Neural cell (in vitro differentiated cells): ENCODE measurements at regions not wholly inside any gene's neighbourhood (a gene's known extent, or its start where the extent isn't known, plus 50 kb on each side); places are given as distances from the start of the nearest gene placed in this dataset.

Experiments
- H2AFZ ChIP-seq: fragments of 200-600, 300-800 bp; sonication (generic), shearing (Covaris generic); 2 replicates; pipeline ENCODE4 v1.6.0; 2014; ENCODE audit warnings: low read depth, mild to moderate bottlenecking, antibody characterized with exemption, low read length, moderate library complexity
- H3F3A ChIP-seq: fragments of 200-600 bp; shearing (Covaris generic); 2 replicates; pipeline ENCODE4 v1.6.1; 2016; ENCODE audit warnings: mild to moderate bottlenecking, moderate library complexity, mixed read lengths, antibody characterized with exemption, low read length; ENCODE audit not compliant: insufficient read depth, poor library complexity, severe bottlenecking
- H3K27ac ChIP-seq: fragments of 200-600, 300-800 bp; sonication (generic), shearing (Covaris generic); 2 replicates; pipeline ENCODE4 v1.5.1; 2014; ENCODE audit warnings: mild to moderate bottlenecking, low read length, moderate library complexity
- H3K27me3 ChIP-seq: fragments of 300-800, 200-600 bp; sonication (generic), shearing (Covaris generic); 2 replicates; pipeline ENCODE4 v1.6.0; 2014; ENCODE audit warnings: mild to moderate bottlenecking, low read depth, low read length, moderate library complexity; ENCODE audit not compliant: insufficient read depth
- H3K36me3 ChIP-seq: fragments of 300-800, 200-600 bp; sonication (generic), shearing (Covaris generic); 2 replicates; pipeline ENCODE4 v1.5.1; 2014; ENCODE audit warnings: mild to moderate bottlenecking, antibody characterized with exemption, low read length, moderate library complexity; ENCODE audit not compliant: insufficient read depth
- H3K4me2 ChIP-seq: fragments of 300-800, 200-600 bp; sonication (generic), shearing (Covaris generic); 2 replicates; pipeline ENCODE4 v1.6.0; 2014; ENCODE audit warnings: mild to moderate bottlenecking, low read length
- H3K4me3 ChIP-seq: fragments of 300-800, 200-600 bp; sonication (generic), shearing (Covaris generic); 2 replicates; pipeline ENCODE4 v1.5.1; 2014; ENCODE audit warnings: mild to moderate bottlenecking, low read length, moderate library complexity
- H3K79me2 ChIP-seq: fragments of 200-600 bp; shearing (Covaris generic); replicated peaks from 2 replicates; pipeline ENCODE4 v1.6.0; 2014; ENCODE audit warnings: mild to moderate bottlenecking, low read length, moderate library complexity; ENCODE audit not compliant: insufficient read depth
- H3K9ac ChIP-seq: fragments of 300-800, 200-600 bp; sonication (generic), shearing (Covaris generic); 2 replicates; pipeline ENCODE4 v1.6.1; 2016; ENCODE audit warnings: mild to moderate bottlenecking, low read length, mixed read lengths
- H3K9me2 ChIP-seq: fragments of 200-600 bp; shearing (Covaris generic); 2 replicates; pipeline ENCODE4 v1.6.1; 2016; ENCODE audit warnings: mild to moderate bottlenecking, low read length, mixed read lengths; ENCODE audit not compliant: insufficient read depth
- H3K9me3 ChIP-seq: fragments of 200-600, 300-800 bp; sonication (generic), shearing (Covaris generic); 2 replicates; pipeline ENCODE4 v1.6.1; 2016; ENCODE audit warnings: mild to moderate bottlenecking, mixed run types, low read length, moderate library complexity, mixed read lengths
- H4K20me1 ChIP-seq: fragments of 200-600 bp; shearing (Covaris generic); 2 replicates; pipeline ENCODE4 v1.6.1; 2016; ENCODE audit warnings: mild to moderate bottlenecking, mixed run types; ENCODE audit not compliant: insufficient read depth
- EP300 ChIP-seq: fragments of 450-650 bp; conservative IDR thresholded peaks from 2 replicates; pipeline ENCODE4 v1.6.1; 2014; ENCODE audit warnings: antibody characterized with exemption, mild to moderate bottlenecking, moderate library complexity; ENCODE audit not compliant: poor library complexity, severe bottlenecking
- EZH2 ChIP-seq: fragments of 200-600, 300-800 bp; shearing (Covaris generic), sonication (generic); IDR thresholded peaks from 2 replicates; pipeline ENCODE4 v1.6.1; 2014; ENCODE audit warnings: antibody characterized with exemption, low read length, borderline replicate concordance, mild to moderate bottlenecking; ENCODE audit not compliant: insufficient read depth, poor library complexity, severe bottlenecking
- MXI1 ChIP-seq: fragments of 450-650 bp; conservative IDR thresholded peaks from 2 replicates; pipeline ENCODE4 v1.6.1; 2014; ENCODE audit warnings: antibody characterized with exemption, mild to moderate bottlenecking; ENCODE audit not compliant: poor library complexity, severe bottlenecking
- POLR2AphosphoS5 ChIP-seq: IDR thresholded peaks from 2 replicates; pipeline ENCODE4 v1.6.1; 2012
- RAD21 ChIP-seq: fragments of 450-650 bp; conservative IDR thresholded peaks from 2 replicates; pipeline ENCODE4 v1.6.1; 2014; ENCODE audit warnings: antibody characterized with exemption, mild to moderate bottlenecking, moderate library complexity
- SMC3 ChIP-seq: fragments of 450-650 bp; conservative IDR thresholded peaks from 2 replicates; pipeline ENCODE4 v1.6.1; 2014; ENCODE audit warnings: antibody characterized with exemption, mild to moderate bottlenecking, moderate library complexity; ENCODE audit not compliant: poor library complexity
- TAF1 ChIP-seq: IDR thresholded peaks from 2 replicates; pipeline ENCODE4 v1.6.1; 2012; ENCODE audit warnings: low read depth
- TF ChIP-seq, protein P1 (sequence below): fragments of 450-650 bp; IDR thresholded peaks from 2 replicates; pipeline ENCODE4 v1.5.1; 2014; ENCODE audit warnings: antibody characterized with exemption, mild to moderate bottlenecking, moderate library complexity; ENCODE audit not compliant: poor library complexity, severe bottlenecking
- TF ChIP-seq, protein P2 (sequence below): IDR thresholded peaks from 2 replicates; pipeline ENCODE4 v1.6.1; 2012; ENCODE audit warnings: borderline replicate concordance

DNA sequence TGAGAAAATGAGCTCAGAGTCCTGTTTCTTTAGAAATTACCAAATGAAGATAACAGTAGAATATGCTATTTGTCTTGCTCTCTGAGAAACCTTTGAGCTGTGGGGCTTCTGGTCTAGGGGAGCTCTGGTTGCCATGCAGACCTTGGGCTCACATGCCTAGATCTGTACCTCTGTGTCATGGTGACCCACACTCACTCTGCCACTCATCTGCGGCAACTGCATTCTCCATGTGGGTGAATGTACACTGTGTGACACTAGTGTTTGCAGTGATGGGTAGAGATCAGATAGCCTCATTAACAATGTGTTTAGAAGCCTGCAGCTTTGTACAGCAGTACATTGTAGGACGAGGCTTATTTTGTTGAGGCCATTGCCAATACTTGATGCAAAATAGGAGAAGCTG is 521.2 kb downstream of the CHSY3 start:
- Histone ChIP-seq H4K20me1 (no peaks in the 10 kb centered on the region), H3F3A (no peaks in the 10 kb centered on the region), H3K9ac (no peak overlapping the region), H3K27me3 (no peaks in the 10 kb centered on the region), H3K4me3 (no peak overlapping the region), H2AFZ (no peak overlapping the region), H3K9me3 (no peaks in the 10 kb centered on the region), H3K4me2 (no peak overlapping the region), H3K79me2 (no peaks in the 10 kb centered on the region), H3K9me2 (no peaks in the 10 kb centered on the region), H3K27ac (no peak overlapping the region), H3K36me3 (no peaks in the 10 kb centered on the region)
- TF ChIP-seq, protein P1, sequence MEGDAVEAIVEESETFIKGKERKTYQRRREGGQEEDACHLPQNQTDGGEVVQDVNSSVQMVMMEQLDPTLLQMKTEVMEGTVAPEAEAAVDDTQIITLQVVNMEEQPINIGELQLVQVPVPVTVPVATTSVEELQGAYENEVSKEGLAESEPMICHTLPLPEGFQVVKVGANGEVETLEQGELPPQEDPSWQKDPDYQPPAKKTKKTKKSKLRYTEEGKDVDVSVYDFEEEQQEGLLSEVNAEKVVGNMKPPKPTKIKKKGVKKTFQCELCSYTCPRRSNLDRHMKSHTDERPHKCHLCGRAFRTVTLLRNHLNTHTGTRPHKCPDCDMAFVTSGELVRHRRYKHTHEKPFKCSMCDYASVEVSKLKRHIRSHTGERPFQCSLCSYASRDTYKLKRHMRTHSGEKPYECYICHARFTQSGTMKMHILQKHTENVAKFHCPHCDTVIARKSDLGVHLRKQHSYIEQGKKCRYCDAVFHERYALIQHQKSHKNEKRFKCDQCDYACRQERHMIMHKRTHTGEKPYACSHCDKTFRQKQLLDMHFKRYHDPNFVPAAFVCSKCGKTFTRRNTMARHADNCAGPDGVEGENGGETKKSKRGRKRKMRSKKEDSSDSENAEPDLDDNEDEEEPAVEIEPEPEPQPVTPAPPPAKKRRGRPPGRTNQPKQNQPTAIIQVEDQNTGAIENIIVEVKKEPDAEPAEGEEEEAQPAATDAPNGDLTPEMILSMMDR: no peak
- TF ChIP-seq MXI1 (no peak), RAD21 (no peak), TAF1 (no peak), SMC3 (no peak), EP300 (no peak), EZH2 (no peak), POLR2AphosphoS5 (no peak)
- TF ChIP-seq, protein P2, sequence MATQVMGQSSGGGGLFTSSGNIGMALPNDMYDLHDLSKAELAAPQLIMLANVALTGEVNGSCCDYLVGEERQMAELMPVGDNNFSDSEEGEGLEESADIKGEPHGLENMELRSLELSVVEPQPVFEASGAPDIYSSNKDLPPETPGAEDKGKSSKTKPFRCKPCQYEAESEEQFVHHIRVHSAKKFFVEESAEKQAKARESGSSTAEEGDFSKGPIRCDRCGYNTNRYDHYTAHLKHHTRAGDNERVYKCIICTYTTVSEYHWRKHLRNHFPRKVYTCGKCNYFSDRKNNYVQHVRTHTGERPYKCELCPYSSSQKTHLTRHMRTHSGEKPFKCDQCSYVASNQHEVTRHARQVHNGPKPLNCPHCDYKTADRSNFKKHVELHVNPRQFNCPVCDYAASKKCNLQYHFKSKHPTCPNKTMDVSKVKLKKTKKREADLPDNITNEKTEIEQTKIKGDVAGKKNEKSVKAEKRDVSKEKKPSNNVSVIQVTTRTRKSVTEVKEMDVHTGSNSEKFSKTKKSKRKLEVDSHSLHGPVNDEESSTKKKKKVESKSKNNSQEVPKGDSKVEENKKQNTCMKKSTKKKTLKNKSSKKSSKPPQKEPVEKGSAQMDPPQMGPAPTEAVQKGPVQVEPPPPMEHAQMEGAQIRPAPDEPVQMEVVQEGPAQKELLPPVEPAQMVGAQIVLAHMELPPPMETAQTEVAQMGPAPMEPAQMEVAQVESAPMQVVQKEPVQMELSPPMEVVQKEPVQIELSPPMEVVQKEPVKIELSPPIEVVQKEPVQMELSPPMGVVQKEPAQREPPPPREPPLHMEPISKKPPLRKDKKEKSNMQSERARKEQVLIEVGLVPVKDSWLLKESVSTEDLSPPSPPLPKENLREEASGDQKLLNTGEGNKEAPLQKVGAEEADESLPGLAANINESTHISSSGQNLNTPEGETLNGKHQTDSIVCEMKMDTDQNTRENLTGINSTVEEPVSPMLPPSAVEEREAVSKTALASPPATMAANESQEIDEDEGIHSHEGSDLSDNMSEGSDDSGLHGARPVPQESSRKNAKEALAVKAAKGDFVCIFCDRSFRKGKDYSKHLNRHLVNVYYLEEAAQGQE: no peak

DNA sequence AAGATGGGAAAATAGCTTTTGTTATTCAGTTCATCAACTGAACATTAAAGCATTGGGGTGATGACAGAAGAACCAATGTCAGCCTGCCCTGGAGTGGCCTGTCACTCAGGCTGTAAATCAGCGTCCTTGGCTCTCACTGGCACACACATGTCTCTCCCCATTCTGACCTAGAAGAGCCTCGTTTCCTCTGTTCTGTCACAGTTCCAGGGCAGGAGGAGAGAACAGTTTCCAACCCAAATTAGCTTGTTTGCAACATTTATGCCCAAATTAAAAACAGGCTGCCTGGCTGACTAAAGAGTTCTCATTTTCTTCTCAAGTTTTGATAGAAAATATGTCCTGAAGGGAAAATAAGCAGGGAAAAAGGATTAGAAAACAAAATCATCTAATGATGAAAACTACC is 520.1 kb downstream of the CHSY3 start:
- no peak overlapping the region for H3K27ac ChIP-seq
- no peak overlapping the region for H3K4me3 ChIP-seq
- H3K4me2 ChIP-seq: no peak overlapping the region
- H3K36me3 ChIP-seq: no peaks in the 10 kb centered on the region
- H2AFZ ChIP-seq: no peak overlapping the region
- TF ChIP-seq POLR2AphosphoS5 (no peak), EZH2 (no peak), TAF1 (no peak), RAD21 (no peak), MXI1 (no peak), SMC3 (no peak), EP300 (no peak)
- TF ChIP-seq, protein P1: no peak
- TF ChIP-seq, protein P2: no peak
- H3K9me2 ChIP-seq: no peaks in the 10 kb centered on the region
- H3K79me2 ChIP-seq: no peaks in the 10 kb centered on the region
- H3K9ac ChIP-seq: no peak overlapping the region
- H3K9me3 ChIP-seq: no peaks in the 10 kb centered on the region
- H4K20me1 ChIP-seq: no peaks in the 10 kb centered on the region
- H3F3A ChIP-seq: no peaks in the 10 kb centered on the region
- no peaks in the 10 kb centered on the region for H3K27me3 ChIP-seq
